DMS53 (cell line): ENCODE measurements at regions not wholly inside any gene's neighbourhood (a gene's known extent, or its start where the extent isn't known, plus 50 kb on each side); places are given as distances from the start of the nearest gene placed in this dataset.

Experiments used
- DNase-seq: peaks from one replicate; lab custom pipeline; 2025; lab: John Stamatoyannopoulos, UW

DNA sequence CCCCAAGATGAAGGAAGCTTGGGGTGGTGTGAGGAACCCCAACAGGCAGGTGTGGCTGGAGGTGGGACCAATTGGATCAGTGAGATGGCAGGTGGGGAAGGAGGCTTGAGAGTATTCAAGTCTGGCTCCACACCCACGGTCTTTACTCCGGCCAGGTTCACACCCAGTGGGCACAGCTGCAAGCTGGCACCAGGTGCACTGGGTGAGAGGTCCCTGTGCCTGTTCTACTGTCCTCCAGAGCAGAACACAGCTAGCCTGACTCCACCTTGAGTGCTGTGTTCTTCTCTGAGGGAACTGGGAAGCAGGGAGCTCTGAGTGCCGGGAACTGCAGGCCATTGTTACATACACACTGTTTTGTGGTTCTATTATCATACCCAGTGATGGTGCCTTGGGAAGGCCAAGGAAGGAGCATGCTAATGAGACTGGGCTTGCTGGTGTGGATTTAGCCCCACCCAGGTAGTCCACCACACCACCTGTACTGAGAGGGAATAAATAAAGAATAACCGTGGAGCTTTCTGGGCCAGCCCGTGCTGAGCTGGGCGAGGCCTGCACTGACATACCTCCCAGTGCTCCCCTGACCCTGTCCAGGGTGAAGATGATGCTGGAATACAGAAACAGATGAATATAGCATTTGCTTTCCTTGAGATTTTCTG, 93.4 kb downstream of the ABHD5 start:
- no peak for DNase-seq

DNA sequence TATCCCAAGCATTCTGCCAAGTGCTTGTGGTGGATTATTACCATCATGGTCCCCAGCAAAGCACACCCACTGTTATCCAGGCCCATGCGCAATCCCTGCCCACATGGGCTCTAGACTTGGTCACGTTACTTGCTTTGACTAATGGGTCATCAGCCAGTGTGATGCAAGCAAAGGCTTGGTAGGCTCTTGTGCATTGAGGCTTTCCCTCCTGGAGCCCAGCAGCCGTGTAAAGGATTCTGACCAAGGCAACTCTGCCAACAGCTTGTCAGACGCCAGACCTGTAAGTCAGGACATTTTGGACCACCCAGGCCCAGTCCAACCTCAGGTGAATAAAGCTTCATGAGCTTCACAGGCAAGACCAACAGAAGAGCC, 93.9 kb downstream of the ABHD5 start:
- DNase-seq: no peak

DNA sequence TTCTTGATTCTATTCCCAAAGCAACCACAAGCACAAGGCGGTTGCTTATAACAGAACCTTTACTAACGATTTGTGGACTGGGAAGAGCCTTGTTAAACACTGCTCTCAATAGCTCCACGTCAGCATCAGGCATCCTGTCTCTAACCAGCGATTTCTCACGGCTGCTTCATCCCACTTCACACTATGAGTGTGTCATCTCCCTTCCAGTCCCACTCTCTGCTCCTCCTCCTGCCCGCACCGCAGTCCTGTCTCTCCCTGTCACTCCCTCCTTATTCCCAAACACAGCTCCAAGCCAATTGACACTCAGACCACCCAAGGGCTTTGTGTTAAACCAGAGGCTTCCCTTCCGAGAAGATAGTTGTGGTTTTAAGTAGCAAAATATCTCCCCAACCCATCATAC, 94.8 kb downstream of the ABHD5 start:
- DNase-seq: no peak

DNA sequence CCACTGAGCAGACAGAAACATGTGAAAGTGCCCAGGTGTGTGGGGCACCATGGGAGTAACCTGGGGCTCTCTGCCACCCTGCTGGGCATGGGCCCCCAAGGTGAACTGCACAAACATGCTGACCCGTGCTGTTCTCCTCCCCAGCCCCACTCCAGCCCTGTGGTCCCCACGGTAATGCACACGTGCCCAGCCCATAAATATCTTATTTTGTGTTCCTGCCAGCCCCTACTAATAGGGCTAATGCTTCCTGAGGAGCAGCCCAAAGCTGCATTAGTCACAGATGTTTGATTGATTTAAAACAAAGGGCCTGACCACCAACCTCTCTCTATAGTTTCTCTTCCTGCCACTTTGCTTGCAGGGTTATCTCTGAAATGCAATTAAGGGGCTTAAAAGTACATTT, 95.4 kb downstream of the ABHD5 start:
- DNase-seq: no peak

DNA sequence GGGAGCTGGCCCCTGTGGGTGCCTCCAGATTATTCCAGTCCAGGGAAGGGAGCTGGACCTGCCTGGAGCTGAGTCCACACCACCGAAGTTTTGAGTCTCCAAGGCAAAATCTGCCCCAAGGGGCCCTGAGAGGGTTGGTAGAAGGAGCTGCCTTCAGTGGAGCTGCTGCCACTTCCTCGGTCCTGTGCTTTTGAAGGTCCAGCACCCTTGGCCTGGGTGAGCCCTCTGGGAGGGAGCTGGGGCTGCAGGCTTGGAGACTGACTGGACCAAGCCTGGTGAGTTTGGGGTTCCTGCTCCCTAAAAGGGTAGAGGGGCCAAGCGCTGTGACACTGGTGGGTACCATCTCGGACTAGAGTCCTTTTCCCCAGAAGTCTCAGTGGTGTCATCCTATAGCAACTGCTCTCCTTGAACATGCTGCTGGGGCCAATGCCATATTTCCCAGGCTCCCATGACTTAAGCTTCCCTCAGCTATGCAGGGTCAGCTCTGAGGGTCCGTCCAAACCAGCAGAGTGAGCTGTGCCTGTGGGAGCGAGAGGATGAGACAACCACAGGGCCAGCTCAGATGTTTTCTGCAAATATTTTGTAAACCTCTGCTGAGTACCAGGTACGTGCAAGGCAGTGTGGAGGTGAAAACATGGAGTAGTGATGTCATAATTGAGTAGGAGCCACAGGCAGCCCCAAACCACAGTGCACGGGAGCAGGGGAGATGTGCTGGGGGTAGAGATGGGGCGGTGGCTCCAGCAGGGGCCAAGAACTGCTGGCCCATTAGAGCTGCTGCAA, 96.0 kb downstream of the ABHD5 start:
- no peak for DNase-seq

DNA sequence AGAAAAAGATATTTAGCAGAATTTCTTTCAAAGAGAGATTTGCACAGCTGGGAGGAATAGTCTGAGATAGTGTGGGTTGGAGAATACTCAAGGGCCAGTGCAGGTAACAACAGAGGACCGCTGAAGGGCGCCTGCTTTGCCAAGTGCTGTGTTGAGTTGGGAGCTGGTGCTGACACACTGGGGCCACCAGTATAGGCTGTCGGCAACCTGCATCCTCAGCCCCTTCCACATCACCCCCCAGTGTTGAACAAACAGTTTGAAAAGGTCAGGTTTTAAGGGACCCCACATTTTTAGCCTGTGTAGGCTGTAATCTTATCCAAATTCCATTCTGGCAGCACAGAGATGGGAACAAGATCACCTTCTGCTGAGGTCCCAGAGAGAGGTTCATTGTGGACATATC, 96.6 kb downstream of the ABHD5 start:
- no peak for DNase-seq

DNA sequence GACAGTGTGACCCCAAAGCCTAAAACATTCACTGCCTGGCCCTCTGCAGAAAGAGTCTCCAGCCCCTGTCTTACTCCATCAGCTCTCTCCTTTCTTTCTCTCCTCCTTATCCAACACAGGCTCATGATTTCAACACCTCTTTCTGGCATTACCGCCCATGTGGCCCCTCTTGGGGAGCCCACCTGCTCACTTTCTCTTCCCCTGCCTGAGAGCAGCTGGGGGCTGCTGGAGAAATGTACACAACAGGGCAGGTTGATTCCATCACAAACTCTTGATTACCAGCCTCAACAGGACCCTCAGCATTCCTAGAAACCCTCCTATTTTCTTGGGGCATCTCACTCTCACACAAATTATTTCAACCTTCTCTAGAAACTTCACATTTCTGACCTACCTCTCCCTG, 98.3 kb downstream of the ABHD5 start:
- DNase-seq: no peak

DNA sequence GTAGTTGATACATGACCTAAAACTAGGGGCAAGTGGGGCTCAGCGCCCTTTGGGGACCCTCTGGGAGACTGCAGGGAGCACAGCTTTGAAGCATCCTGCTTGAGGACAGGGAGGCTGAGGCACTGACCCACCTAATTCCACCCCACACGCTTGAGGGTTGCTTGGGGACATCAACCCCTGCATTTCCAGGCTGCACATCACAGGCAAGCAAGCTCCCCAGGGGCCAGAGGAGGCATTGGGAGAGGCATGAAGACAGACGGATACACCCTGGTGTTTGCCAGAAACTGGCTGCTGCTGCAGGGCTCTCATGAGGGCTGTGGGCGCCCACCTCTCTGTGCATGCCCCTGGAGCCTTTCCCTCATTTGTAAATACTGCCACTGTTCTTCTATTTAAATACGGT, 99.3 kb downstream of the ABHD5 start:
- no peak for DNase-seq

DNA sequence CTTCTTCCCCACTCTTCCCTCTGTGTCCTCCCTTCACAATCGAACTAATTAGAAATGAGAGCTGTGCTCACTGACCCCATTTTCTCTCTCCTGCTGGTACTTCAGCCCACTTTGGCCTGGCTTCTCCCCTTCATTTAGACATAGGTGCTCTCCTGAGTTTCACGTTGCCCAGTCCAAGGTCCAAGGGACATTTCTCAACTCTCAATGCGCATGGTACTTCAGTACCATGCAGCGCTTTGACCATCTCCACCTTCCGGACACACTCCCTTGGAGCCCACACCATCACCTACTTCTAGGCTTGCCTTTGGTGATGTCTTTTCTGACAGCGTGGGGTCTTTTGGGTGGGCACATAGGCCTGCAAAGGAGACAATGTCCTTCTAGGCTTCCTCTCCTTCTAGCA, 99.7 kb downstream of the ABHD5 start:
- no peak for DNase-seq

DNA sequence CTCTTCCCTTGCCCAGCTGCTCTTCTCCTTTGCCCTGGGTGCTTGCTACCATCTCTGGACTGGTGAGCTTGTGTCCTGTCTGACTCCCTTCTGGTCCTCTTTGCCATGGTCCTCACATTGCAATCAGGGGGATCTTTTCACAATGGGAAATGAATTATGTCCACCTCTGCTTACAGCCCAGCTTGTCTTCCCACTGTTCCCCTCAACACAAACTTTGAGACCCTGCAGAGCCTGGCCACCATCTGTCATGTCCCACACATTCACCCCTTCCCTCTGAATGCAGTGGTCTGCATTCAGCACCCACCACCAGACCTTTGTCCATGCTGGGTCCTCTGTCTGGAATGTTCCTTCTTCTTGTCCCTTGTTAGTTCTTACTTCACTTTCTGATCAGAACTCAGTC, 100.5 kb downstream of the ABHD5 start:
- no peak for DNase-seq

DNA sequence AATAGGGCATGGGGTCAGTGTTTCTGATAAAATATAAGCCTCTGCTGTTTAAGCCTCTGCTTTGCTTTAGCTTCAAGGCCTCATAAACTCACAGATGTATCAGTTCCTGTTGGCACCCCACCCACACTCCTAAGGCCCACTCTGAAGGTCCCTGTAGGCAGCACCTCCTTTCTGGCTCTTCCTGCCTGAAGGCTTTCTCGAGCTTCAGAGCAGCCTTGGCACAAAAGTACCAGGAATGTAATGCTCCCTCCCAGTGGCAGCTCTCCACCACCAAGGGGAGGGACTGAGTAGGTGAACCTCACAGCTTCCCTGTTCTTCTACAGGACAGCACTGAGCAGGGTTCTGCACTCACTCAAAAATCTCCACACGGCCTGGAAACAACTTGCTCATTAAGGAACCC, 102.2 kb downstream of the ABHD5 start:
- no peak for DNase-seq

DNA sequence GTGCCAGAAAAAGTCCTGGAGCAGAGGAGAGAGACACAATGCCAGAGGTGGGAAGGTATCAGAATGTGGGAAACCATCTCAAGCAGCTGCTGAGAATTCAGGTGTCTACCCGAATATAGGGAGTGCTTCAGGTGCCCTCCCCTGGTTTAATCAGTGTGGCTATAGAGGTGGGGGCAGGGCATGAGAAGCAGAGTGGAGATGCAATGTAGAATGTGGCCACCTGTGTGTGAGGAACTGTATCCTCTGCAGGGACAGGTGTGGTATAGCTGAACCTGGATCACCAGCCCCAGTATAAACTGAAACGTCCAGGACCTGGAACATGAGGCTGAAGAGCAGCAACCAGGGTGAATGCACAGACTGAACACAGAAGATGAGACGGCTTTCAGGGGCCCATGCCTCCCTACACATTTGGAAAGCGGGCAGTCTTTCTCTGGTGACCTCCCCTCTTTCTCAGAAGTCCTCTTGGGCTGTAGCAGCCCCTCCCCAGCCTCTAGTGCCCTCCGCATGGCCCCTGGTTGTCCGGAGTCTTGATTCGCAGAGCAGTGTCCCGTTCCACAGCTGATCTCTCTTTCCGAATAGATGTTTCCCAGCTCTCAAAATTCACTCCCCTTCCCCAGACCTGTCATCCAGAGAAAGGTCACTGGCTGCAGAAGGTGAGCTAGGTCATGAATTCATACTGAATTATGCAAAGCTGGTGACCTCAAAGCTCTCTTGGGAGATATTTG, 103.1 kb downstream of the ABHD5 start:
- no peak for DNase-seq

DNA sequence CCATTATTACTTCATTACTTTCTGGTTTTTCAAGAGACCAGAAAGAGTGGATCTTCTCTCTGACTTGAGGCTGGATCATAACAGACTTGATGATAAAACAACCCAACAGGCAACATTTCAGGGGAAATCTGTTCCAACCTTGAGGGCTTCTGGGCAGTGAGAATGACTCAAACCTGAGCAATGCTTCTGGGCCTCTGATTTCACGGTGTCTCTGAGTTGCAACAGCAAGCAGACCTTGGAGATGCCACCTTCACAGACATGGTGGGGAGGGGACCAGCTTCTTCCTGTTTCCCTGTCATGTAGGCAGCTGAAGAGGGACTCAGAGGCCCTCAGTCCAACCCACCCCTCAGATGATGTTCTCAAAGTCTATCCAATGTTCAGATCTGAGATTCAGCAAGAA, 104.0 kb downstream of the ABHD5 start:
- DNase-seq: no peak

DNA sequence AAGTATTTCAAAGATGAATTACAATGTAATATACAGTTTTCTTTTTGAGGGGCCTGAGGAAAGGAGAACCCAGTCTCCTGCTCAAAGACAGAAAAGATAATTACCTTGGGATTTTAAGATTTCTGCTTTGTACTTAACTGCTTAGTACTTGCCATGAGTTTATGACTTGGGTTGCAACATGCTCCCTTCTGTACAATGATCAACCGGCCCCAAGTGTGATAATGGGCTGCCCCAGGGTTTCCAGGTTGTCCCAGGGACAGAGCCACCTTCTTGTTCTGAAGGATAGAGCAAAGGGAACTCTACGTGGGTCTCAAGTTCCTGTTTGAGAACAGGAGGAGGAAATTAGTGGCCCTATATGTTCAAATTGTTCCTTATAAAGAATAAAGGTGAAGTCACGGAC, 104.8 kb downstream of the ABHD5 start:
- no peak for DNase-seq

DNA sequence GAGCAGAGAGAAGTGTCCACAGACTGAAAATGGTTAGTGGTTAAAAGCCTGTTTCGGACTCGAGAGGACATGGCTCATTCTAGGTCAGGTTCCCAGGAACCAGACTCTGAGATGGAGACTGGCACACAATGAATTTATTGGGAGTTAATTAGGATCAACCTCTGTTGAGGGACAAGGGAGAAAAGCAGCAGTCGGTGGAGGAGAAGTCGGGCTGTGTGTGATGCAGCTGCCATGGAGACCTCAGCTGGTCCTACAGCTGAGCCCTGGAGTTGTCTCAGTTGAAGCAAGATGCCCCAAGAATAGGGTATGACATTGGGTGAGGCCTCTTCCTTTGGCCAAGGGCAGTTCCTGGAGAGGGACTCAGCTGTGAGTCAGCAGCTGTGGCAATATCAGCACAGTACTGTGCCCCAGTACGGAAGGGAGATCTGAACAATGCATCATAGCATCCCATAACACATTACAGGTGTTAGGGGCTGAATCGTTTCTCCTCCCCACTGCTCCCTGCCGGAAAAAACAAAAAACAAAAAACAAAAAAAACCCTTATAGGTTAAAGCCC, 105.4 kb downstream of the ABHD5 start:
- no peak for DNase-seq

DNA sequence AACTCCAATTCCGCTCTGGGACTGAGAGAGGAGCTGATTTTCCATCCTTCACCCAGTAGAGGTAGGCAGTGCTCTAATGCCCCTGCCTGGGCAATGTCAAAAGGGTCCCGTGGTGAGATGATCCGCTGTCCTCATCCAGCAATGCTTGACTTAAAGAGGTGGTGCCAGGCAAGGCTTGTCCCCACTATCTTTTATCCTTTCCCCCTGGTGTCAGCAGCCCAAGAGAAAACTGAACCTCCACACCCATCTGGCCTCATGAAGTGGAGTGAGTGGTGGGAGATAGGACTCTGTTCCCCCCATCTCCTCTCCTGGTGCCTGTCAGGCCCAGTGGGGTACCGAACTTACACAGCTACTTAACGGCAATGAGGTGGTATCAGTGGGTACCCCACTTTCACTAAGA, 107.1 kb downstream of the ABHD5 start:
- no peak for DNase-seq

DNA sequence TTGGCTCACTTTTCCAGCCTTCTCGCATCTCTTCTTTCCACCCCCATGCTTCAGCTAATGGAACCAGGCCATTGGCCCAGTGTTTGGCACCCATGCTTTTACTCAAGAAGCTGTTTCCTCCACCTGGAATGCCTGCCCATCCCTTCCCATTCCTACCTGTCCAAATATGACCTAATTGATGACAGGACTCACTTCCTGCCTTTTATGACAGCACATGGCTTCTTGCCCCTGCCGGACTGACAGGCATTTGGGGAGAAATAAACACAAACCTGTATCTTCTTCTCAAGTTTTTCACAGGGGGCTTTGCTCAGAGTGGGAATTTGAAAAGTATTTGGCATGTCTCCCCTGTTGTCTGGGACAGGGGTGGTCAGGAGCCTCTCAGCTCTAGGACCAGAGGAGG, 120.1 kb downstream of the ABHD5 start:
- DNase-seq: peak; percentile 2

DNA sequence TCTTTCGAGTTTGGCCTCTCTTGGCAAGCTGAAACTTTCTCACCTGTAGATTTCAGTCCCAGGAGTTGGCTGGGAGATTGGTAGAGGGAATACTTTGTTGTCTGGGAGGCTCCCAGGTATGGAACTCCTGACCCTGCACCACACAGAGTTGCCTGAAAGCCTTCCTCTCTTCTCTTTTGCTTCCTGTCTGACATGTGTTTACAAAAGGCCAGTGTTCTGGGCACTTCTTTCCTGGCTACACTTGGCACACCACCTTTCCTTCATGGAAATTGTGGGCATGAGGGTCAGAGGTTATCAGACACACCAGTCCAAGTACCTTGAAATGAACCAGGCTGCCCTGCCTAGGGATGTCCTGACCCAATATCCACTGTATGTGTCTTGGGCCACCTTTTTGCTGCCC, 123.7 kb downstream of the ABHD5 start:
- DNase-seq: no peak

DNA sequence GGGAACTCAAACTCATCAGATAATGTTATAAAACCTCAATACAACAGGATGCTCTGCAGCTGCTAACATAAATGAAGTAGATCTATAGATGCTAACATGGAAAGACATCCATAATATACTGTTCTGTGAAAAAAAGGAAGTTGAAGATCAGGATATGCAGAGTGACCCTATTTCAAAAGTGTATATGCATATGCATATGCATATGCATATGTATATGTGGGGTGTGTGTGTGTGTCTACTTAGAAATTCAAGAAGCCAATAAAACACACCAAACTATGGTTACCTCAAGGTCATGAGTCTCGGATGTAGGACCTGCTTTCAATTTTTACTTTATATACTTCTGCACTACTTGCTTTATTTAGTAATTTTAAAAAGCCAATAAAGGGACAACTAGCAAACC, 125.6 kb downstream of the ABHD5 start:
- DNase-seq: no peak

DNA sequence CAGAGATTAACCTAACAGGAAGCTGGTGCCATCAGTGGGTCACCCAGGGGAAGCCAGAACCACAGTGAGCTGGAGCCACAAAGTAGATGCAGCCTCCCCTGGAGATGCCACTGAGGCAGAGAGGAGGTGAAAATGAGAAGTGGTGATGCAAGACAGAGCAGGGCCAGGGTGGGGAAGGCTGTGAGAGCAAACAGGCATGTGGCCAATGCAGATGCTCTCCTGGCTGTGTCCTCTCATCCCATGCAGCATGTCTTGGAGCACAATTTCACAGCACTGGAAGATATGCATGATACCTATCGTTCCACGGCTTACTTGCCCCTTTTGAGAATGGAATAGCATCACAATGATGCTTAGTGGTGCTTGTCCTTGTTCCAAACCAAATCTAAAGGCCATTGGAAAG, 126.3 kb downstream of the ABHD5 start:
- no peak for DNase-seq

DNA sequence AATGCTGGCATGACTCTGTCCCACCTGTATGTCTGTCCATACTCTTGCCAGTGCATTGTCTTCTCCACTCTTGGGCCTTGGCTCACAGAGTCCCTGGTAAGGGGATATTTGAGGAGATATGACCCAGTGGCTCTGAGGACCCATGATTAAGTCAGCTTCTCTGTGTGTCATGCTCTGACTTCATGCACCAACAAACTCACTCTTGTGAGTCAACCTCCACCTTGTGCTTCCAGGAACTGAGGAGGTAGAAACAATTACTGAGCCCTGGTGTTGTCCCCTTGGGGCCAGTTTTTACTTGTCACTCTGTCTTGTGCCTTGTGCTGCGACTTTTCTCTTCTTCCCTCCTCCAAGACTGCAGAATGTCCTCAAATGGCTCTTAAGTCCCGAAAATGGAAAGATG, 127.1 kb downstream of the ABHD5 start:
- no peak for DNase-seq

DNA sequence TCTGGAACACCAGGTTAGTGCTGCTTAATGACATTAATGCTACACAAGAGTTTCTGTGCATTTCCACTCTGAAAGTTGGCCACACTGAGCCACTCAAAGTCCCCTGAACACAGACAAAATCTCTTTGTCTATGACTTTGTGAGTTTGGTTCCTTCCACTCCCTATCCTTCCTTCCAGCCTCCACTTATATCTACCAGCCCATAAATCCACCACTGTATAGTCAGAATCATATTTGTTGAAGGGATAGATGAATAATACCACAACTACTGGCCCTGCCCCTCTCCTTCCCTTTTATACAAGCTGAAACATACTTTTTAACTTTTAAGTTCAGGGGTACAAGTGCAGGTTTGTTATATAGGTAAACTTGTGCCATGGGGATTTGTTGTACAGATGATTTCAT, 127.5 kb downstream of the ABHD5 start:
- no peak for DNase-seq
